B cell (primary cell): ENCODE measurements at regions not wholly inside any gene's neighbourhood (a gene's known extent, or its start where the extent isn't known, plus 50 kb on each side); places are given as distances from the start of the nearest gene placed in this dataset.

Experiments
- EZH2 ChIP-seq: IDR thresholded peaks from 2 replicates; pipeline ENCODE4 v1.6.1; 2012; ENCODE audit warnings: borderline replicate concordance, low read depth, mild to moderate bottlenecking, moderate library complexity, low read length; ENCODE audit not compliant: insufficient read depth, poor library complexity, severe bottlenecking
- TF ChIP-seq, protein P1 (sequence below): fragments of 200-600 bp; IDR thresholded peaks from one replicate; pipeline ENCODE4 v1.8.0; 2022; ENCODE audit warnings: antibody characterized with exemption, mild to moderate bottlenecking

DNA sequence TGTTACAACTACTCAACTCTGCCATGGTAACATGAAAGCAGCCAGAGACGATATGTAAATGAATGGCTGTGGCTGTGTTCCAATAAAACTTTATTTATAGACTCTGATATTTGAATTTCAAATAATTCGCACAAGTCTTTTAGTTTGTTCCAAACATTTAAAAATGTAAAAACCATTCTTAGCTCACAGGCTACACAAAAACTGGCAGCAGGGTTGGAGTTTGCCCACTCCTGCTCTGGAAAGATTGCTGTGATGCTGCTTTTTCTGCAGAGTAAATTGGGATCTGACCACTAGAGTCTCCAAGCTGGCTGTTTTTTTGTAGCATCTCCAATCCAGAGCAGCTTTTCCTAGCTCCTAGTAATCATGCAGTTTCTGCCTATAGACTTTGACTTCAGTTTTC is 157.5 kb downstream of the CHRM3 start:
- TF ChIP-seq, protein P1, sequence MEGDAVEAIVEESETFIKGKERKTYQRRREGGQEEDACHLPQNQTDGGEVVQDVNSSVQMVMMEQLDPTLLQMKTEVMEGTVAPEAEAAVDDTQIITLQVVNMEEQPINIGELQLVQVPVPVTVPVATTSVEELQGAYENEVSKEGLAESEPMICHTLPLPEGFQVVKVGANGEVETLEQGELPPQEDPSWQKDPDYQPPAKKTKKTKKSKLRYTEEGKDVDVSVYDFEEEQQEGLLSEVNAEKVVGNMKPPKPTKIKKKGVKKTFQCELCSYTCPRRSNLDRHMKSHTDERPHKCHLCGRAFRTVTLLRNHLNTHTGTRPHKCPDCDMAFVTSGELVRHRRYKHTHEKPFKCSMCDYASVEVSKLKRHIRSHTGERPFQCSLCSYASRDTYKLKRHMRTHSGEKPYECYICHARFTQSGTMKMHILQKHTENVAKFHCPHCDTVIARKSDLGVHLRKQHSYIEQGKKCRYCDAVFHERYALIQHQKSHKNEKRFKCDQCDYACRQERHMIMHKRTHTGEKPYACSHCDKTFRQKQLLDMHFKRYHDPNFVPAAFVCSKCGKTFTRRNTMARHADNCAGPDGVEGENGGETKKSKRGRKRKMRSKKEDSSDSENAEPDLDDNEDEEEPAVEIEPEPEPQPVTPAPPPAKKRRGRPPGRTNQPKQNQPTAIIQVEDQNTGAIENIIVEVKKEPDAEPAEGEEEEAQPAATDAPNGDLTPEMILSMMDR: no peak
- no peak for TF ChIP-seq EZH2
